RWPE1 (cell line): ENCODE measurements at regions not wholly inside any gene's neighbourhood (a gene's known extent, or its start where the extent isn't known, plus 50 kb on each side); places are given as distances from the start of the nearest gene placed in this dataset.

Experiments
- CTCF ChIA-PET: fragments of 350-600 bp; sonication (Branson Sonifier 250); formaldehyde crosslinking; extraction: SDS; loops from one replicate; lab custom pipeline; 2021; lab: Yijun Ruan, JAX
- POLR2A ChIA-PET: fragments of 400-600 bp; formaldehyde crosslinking; extraction: SDS; loops from one replicate; lab custom pipeline; 2020; ENCODE audit warnings: antibody characterized with exemption; ENCODE audit not compliant: low non-redundant PET; lab: Yijun Ruan, JAX
- DNase-seq: peaks from one replicate; pipeline ENCODE4 v3.0.0; 2012; ENCODE audit warnings: low spot score
- H3K27ac ChIP-seq: fragments of 450-650 bp; 2 replicates; pipeline ENCODE4 v1.5.1; 2017
- TF ChIP-seq, protein P1 (sequence below): fragments of 450-650 bp; conservative IDR thresholded peaks from 2 replicates; pipeline ENCODE4 v1.5.1; 2017; ENCODE audit warnings: low read depth, mild to moderate bottlenecking

DNA sequence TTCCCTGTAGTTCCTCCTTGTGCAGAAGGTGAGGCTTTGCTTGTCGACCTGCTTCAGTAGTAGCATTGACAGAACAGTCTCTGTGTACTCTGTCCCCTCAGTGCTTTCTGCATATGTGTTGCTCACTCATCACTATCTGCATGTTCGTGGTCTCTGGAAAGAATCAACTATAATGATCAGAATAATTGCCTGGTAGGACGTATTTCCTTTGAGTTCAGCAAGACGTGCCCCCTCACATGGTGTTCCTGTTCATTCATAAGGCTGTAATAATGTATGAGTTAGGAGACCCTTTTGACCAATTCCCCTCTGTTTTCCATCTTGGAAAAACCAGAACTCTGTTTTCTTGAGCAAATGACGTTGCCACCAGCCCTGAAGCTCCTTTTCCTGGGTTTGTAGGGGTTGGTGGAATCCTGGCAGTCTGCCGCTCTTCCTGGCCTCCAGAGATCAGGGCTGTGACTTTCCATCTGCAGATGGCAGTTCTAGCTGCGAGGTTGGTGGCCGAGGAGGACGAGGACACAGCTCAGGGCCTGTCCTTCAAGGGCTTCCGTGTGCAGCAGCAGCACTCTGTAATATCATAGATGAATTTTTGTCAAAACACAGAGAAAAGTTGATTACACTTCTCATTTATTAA lies 61.9 kb downstream of the EXOSC2 start:
- ChIA-PET POLR2A (no interaction called here), CTCF (interaction anchor here (1.2 kb wide), 1 partner anchor 48 kb away, joined by 3 read pairs; no protein-coding TSS in a partner anchor)
- TF ChIP-seq, protein P1, sequence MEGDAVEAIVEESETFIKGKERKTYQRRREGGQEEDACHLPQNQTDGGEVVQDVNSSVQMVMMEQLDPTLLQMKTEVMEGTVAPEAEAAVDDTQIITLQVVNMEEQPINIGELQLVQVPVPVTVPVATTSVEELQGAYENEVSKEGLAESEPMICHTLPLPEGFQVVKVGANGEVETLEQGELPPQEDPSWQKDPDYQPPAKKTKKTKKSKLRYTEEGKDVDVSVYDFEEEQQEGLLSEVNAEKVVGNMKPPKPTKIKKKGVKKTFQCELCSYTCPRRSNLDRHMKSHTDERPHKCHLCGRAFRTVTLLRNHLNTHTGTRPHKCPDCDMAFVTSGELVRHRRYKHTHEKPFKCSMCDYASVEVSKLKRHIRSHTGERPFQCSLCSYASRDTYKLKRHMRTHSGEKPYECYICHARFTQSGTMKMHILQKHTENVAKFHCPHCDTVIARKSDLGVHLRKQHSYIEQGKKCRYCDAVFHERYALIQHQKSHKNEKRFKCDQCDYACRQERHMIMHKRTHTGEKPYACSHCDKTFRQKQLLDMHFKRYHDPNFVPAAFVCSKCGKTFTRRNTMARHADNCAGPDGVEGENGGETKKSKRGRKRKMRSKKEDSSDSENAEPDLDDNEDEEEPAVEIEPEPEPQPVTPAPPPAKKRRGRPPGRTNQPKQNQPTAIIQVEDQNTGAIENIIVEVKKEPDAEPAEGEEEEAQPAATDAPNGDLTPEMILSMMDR, result no peak
- DNase-seq, result no peak
- H3K27ac ChIP-seq, result no peak overlapping the region

DNA sequence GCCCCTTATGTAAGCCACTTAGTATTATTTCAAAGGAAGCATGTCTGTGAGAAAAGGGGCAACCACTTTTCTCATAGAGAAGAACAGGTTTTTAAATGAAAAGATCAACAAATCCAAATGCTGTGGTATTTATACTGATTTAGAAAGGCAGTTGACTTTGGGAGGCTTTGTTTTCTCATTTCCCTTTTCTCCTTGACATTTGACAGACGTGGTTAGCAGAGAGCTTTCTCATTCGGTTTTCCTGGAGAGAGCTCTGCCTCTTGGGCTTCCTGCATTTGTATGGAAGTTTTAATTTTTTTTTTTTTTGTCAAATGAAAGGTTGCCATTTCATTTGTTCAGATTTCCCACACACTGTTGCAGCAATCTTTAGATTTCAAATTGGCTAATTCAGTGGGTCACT lies 62.5 kb downstream of the EXOSC2 start:
- TF ChIP-seq, protein P1, result no peak
- ChIA-PET POLR2A (no interaction called here), CTCF (interaction anchor here (0.9 to 1.3 kb wide), 3 partner anchors 15 to 49 kb away, joined by 3 read pairs; no protein-coding TSS in a partner anchor)
- no peak for DNase-seq
- no peak overlapping the region for H3K27ac ChIP-seq

DNA sequence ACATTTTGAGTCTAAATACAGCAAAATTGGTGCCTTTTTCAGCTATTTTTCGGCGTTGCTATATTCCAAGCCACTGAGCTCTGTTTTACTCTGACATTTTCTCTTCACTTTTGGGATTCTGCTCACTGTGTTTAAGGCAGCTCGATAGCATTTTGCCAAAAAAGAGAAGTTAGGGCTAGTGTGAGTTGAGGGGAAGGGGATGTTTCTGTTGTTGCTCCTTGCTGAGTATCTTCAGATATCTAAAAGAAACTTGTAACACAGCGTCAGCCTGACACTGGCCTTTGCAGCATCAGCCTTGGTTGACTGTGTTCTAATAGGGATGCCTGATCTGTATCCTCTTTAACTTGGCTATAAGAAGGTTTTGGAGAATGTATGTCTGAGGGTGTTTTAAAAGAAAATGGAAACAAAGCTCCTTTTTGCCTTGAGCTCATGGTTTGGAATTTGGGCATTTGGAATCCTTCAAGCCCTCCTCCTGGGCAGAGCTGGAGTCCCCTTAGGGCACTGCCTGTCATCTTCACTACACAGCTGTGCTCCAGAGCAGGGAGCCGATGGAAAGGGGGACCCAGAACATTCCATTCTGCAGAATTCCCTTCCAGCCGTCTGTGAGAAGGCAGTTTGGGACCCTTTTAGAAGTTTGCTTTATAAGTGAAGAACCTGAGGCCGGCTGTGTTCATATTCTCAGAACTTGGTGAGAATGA lies 63.0 kb downstream of the EXOSC2 start:
- TF ChIP-seq, protein P1, result no peak
- DNase-seq, result no peak
- no peak overlapping the region for H3K27ac ChIP-seq
- POLR2A ChIA-PET, result no interaction called here
- CTCF ChIA-PET, result interaction anchor here (0.8 to 1.3 kb wide), 5 partner anchors 15 to 206 kb away, joined by 3 to 5 read pairs (median 3); no protein-coding TSS in a partner anchor

DNA sequence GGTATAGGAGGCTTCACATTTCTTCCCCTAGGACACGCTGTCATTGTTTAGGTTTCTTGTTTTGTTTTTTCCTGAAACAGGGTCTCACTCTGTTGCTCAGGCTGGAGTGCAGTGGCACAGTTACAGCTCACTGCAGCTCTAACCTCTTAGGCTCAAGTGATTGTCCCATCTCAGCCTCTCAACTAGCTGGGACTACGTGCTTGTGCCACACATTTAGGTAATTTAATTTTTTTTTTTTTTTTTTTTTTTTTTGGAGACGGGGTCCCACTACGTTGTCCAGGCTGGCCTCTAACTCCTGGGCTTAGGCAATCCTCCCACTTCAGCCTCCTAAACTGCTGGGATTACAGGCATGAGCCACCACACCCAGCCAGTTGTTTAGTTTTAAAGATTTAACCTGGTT lies 66.2 kb downstream of the EXOSC2 start:
- no peak overlapping the region for H3K27ac ChIP-seq
- ChIA-PET CTCF (interaction anchor here (1.1 kb wide), 1 partner anchor 58 kb away, joined by 3 read pairs; no protein-coding TSS in a partner anchor), POLR2A (no interaction called here)
- DNase-seq, result no peak
- TF ChIP-seq, protein P1, result no peak

GRCh38 chr9:130763331-130764171 lies 70.0 kb downstream of the EXOSC2 start:
- POLR2A ChIA-PET, result no interaction called here
- DNase-seq, result no peak
- no peak overlapping the region for H3K27ac ChIP-seq

More at GRCh38 chr9:130763331-130764171, 70.0 kb downstream of the EXOSC2 start:
- CTCF ChIA-PET, result interaction anchor here (1.0 kb wide), 1 partner anchor 57 kb away, joined by 4 read pairs; no protein-coding TSS in a partner anchor
- TF ChIP-seq, protein P1, result no peak
